WI38 (cell line): ENCODE measurements at regions not wholly inside any gene's neighbourhood (a gene's known extent, or its start where the extent isn't known, plus 50 kb on each side); places are given as distances from the start of the nearest gene placed in this dataset.

ENCODE experiments used
- H3K4me3 ChIP-seq: 2 replicates; pipeline ENCODE4 v1.5.1; 2011; ENCODE audit warnings: low read depth, mild to moderate bottlenecking, control low read depth, low read length
- CTCF ChIP-seq: IDR thresholded peaks from 2 replicates; pipeline ENCODE4 v1.5.1; 2012; ENCODE audit warnings: low read depth, mild to moderate bottlenecking, control low read depth, low read length

DNA sequence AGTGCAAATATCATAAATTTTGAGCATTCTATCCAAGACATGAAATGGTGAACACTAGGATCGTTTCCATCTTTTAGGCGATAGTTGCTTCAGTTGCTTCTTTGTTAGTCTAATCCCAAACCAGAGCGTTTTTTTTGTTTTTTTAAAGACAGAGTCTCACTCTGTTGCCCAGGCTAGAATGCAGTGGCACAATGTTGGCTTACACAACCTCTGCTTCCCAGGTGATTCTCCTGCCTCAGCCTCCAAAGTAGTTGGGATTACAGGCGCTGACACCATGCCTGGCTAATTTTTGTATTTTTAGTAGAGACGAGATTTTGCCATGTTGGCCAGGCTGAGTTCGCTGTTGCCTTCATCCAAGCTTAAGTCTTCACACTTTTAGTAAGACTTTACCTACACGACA is 265.3 kb downstream of the SHQ1 start:
- H3K4me3 ChIP-seq = no peak overlapping the region
- no peak for TF ChIP-seq CTCF

- no peak for TF ChIP-seq CTCF
These were observed 265.9 kb downstream of the SHQ1 start for GRCh38 chr3:72582211-72582878.

GRCh38 chr3:72580900-72581299 is 267.3 kb downstream of the SHQ1 start:
- H3K4me3 ChIP-seq = no peak overlapping the region
- TF ChIP-seq CTCF = no peak

More at GRCh38 chr3:72582211-72582878, 265.9 kb downstream of the SHQ1 start:
- H3K4me3 ChIP-seq = no peak overlapping the region

- no peak for TF ChIP-seq CTCF
- H3K4me3 ChIP-seq = no peak overlapping the region
These were observed 267.9 kb downstream of the SHQ1 start for GRCh38 chr3:72580246-72580756.

- TF ChIP-seq CTCF = no peak
- no peak overlapping the region for H3K4me3 ChIP-seq
These were observed 268.5 kb downstream of the SHQ1 start for GRCh38 chr3:72579581-72580245.

DNA sequence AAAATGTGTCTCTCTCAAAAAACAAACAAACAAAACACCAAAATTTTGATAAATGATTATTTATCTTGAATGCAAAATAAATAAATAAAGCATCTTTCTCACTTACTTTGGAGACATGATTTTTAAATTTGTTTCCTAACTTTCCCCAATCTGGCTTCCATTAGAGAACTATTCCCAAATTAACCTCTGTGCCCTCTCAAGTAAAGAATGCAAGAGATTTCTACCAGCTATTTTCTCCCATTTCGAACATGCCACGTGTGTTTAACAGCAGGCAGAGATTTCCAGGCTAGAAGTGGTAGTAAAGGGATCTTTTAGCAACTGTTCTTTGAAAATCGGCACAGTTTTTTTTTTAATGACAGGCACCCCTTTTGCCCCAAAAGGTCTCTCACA is 269.1 kb downstream of the SHQ1 start:
- H3K4me3 ChIP-seq = no peak overlapping the region
- TF ChIP-seq CTCF = no peak

GRCh38 chr3:72577190-72577589 is 271.1 kb downstream of the SHQ1 start:
- TF ChIP-seq CTCF = no peak
- no peak overlapping the region for H3K4me3 ChIP-seq
